SK-N-SH treated with all-trans-retinoic acid at 6 μM for 48 hours (cell line): ENCODE measurements at regions not wholly inside any gene's neighbourhood (a gene's known extent, or its start where the extent isn't known, plus 50 kb on each side); places are given as distances from the start of the nearest gene placed in this dataset.
"Not testable (repeated sequence)": the region's sequence is repeated elsewhere in the genome, so short reads cannot be mapped to it uniquely, and the experiment has no call there.

Source experiments
- ESRRG ChIP-seq: fragments of 250-450 bp; sonication (Bioruptor Pico); IDR thresholded peaks from 2 replicates; pipeline ENCODE4 v1.6.1; 2021; ENCODE audit warnings: mild to moderate bottlenecking
- GLIS3 ChIP-seq: fragments of 250-450 bp; sonication (Bioruptor Pico); IDR thresholded peaks from 2 replicates; pipeline ENCODE4 v1.5.0; 2020; ENCODE audit warnings: mild to moderate bottlenecking, moderate library complexity
- PATZ1 ChIP-seq: fragments of 250-450 bp; sonication (Bioruptor Pico); IDR thresholded peaks from 2 replicates; pipeline ENCODE4 v1.8.0; 2020; ENCODE audit warnings: mild to moderate bottlenecking, moderate library complexity, borderline replicate concordance

DNA sequence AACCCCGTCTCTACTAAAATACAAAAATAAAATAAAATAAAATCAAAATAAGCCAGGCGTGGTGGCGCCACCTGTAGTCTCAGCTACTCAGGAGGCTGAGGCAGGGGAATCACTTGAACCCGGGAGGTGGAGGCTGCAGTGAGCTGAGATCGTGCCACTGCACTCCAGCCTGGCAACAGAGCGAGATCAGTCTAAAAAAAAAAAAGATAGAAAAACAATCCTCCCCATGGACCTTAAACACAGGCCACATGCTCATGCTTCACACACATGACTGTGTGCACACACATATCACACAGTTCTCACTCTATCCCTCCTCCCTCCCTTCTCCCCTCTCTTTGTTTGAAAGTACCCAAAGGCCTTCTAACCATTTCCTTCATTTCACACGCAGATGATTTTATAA is 667.6 kb downstream of the UQCRFS1 start:
- TF ChIP-seq GLIS3 (CRISPR knock-in tag); PATZ1; ESRRG (CRISPR knock-in tag): not testable (repeated sequence)
